ENCODE measurements at regions not wholly inside any gene's neighbourhood (a gene's known extent, or its start where the extent isn't known, plus 50 kb on each side); places are given as distances from the start of the nearest gene placed in this dataset.

DNA sequence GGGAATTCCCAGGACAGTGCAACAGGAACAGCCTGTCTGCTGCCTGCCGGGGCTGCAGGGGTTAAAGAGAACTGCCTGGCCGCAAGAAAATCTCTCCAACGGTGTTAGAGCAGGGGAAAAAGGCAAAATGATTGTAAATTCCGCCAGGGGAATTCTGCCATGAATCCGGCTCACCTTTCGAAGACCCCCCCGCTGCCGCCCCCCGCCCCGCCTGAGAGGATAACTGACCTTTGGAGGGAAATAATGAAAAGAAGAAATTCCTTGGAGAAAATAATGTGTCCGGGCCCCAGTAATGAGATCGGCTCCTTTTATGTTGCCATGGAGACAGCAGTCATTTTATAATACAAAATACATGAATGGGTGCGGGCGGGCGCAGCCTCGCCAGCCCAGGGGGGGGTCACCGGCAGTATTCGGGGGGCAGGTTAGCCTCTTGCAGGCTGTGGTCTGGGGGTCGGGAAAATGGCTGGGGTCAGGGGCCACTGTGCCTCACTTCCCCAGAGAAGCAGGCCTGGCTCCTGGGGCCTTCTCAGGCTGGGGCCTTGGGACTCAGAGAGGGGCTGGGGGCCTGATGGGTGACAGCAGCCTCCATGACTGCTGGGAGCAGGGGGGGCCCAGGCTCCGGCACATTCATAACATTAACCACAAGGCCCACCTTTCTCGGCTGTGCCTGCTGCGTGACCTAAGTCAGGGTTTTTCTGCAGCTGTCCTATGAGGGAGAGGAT lies 228.1 kb downstream of the MN1 start:
- TF ChIP-seq POLR2AphosphoS5 (IDR thresholded peaks at IDR 0.05; ENCODE audit: low read depth, low read length) (no peak), SIN3A (IDR thresholded peaks at IDR 0.05; ENCODE audit: borderline replicate concordance, insufficient read depth, low read length) (no peak)

Data from PFSK-1 (cell line).